ENCODE measurements at regions not wholly inside any gene's neighbourhood (a gene's known extent, or its start where the extent isn't known, plus 50 kb on each side); places are given as distances from the start of the nearest gene placed in this dataset.

- Mint-ChIP-seq H3K4me1 (peaks cover 20% of the 10 kb centered on the region), H3K27me3 (ENCODE audit: low read depth) (no peaks in the 10 kb centered on the region), H3K4me3 (no peak overlapping the region), H3K27ac (no peak overlapping the region), H3K9me3 (no peaks in the 10 kb centered on the region), H3K36me3 (no peaks in the 10 kb centered on the region)
- no peak for TF ChIP-seq CTCF (IDR thresholded peaks at IDR 0.05; ENCODE audit: unreplicated experiment)
- DNase-seq (ENCODE audit: low spot score in 2 of 2, unreplicated experiment in 2 of 2) = no peak
These were observed 148.8 kb downstream of the SLC38A4 start for GRCh38 chr12:46676797-46677520.

DNA sequence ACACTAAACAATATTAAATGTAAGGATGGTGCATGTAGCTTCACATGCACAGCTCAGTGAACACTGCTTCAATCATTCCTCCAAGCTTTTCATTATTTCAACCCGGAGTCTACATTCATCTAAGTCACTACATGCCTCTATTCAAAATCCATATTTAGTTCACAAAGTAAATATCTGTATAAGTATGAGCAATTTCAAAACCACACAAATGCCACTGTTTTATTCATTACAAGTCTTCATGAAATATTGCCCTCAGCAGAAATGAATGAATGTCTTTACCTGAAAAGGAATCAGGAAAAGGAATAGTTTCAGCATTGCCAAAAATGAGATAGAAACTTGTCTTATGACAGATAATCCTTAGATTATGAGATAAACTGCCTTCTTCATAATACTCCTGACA is 149.4 kb downstream of the SLC38A4 start:
- Mint-ChIP-seq H3K9me3 (no peaks in the 10 kb centered on the region), H3K4me1 (peaks cover 20% of the 10 kb centered on the region), H3K27me3 (ENCODE audit: low read depth) (no peaks in the 10 kb centered on the region), H3K36me3 (no peaks in the 10 kb centered on the region), H3K27ac (no peak overlapping the region), H3K4me3 (no peak overlapping the region)
- no peak for TF ChIP-seq CTCF (IDR thresholded peaks at IDR 0.05; ENCODE audit: unreplicated experiment)
- no peak for DNase-seq (ENCODE audit: low spot score in 2 of 2, unreplicated experiment in 2 of 2)

- no peaks in the 10 kb centered on the region for H3K36me3 Mint-ChIP-seq
- H3K27ac Mint-ChIP-seq = no peak overlapping the region
- H3K9me3 Mint-ChIP-seq = no peaks in the 10 kb centered on the region
- peak; percentile 81 for TF ChIP-seq CTCF (IDR thresholded peaks at IDR 0.05; ENCODE audit: unreplicated experiment)
- DNase-seq (ENCODE audit: low spot score in 2 of 2, unreplicated experiment in 2 of 2) = no peak
- no peak overlapping the region for H3K4me3 Mint-ChIP-seq
- H3K4me1 Mint-ChIP-seq = peaks cover 20% of the 10 kb centered on the region
- no peaks in the 10 kb centered on the region for H3K27me3 Mint-ChIP-seq (ENCODE audit: low read depth)
These were observed 150.1 kb downstream of the SLC38A4 start for GRCh38 chr12:46675736-46676135.

- no peak overlapping the region for H3K4me3 Mint-ChIP-seq
- TF ChIP-seq CTCF (IDR thresholded peaks at IDR 0.05; ENCODE audit: unreplicated experiment) = no peak
- no peak overlapping the region for H3K27ac Mint-ChIP-seq
- DNase-seq (ENCODE audit: low spot score in 2 of 2, unreplicated experiment in 2 of 2) = no peak
- no peaks in the 10 kb centered on the region for H3K27me3 Mint-ChIP-seq (ENCODE audit: low read depth)
- no peaks in the 10 kb centered on the region for H3K36me3 Mint-ChIP-seq
- peaks cover 20% of the 10 kb centered on the region for H3K4me1 Mint-ChIP-seq
- peaks cover 4% of the 10 kb centered on the region for H3K9me3 Mint-ChIP-seq
These were observed 151.0 kb downstream of the SLC38A4 start for GRCh38 chr12:46674800-46675199.

DNA sequence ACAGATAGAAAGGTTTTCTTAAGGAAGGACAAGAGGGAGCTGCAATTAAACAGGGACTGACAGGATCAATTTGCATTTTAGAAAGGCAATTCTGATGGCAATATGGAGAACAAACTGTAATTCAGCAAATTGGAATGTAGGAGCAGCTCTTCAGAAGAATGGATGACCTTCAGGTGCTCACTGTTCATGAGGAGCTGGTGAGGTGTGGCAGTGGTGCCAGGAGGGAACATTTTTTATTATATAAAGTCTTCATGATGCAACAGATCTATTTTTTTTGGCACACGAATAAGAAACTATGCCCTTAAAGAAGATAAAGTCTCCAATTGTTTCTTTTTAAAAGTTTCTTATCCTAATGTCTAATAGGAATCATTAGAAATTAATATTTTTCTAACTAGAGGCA is 151.7 kb downstream of the SLC38A4 start:
- Mint-ChIP-seq H3K9me3 (peaks cover 4% of the 10 kb centered on the region), H3K4me1 (peaks cover 20% of the 10 kb centered on the region), H3K27ac (no peak overlapping the region), H3K27me3 (ENCODE audit: low read depth) (no peaks in the 10 kb centered on the region), H3K4me3 (no peak overlapping the region), H3K36me3 (no peaks in the 10 kb centered on the region)
- TF ChIP-seq CTCF (IDR thresholded peaks at IDR 0.05; ENCODE audit: unreplicated experiment) = no peak
- DNase-seq (ENCODE audit: low spot score in 2 of 2, unreplicated experiment in 2 of 2) = no peak
